ENCODE measurements at regions not wholly inside any gene's neighbourhood (a gene's known extent, or its start where the extent isn't known, plus 50 kb on each side); places are given as distances from the start of the nearest gene placed in this dataset.
"Not testable (repeated sequence)": the region's sequence is repeated elsewhere in the genome, so short reads cannot be mapped to it uniquely, and the experiment has no call there.

DNA sequence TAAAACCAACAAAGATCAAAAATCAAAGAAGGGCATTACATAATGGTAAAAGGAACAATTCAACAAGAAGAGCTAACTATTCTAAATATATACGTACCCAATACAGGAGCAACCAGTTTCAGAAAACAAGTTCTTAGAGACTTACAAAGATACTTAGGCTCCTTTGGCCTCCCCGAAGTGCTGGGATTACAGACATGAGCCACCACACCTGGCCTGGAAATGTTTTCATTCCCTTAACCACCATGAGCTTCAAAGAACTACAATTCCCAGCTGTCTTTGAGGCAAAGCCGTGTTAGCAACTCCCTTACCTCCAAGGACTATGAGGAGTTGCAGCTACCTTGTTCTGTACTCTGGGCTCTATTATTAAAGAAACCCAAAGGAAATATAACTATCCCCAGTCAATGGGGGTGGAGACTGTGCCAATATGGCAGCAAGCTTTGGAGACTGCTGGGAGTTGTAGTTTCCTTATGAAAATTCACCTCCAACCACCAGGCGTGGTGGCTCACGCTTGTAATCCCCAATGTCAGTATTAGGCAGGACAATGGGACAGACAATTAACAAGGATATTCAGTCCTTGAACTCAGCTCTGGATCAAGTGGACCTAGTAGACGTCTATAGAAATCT lies 893.9 kb downstream of the SLC6A15 start:
- DNase-seq, result not testable (repeated sequence)

DNA sequence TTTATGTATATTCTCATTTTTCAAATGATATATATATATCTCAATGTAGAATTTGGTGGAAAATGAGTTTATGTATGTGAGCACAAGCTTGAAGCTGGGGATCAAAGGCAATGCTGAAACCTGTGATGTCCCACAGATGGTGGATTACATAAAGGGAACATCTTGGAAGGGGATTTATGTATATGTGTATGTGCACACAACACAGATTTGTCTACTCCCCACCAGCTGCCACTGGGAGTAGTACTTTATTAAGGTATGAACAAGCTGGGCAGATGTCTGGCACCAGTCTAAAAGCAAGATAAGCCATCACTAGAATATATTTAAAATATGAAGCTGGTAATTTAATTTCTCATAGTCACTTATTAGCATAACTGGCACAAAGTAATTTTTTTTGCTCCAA lies 895.6 kb downstream of the SLC6A15 start:
- DNase-seq, result no peak

- DNase-seq, result no peak
Measured at GRCh38 chr12:83997423-83997822, 915.2 kb downstream of the SLC6A15 start.

- no peak for DNase-seq
Measured at GRCh38 chr12:83996671-83997070, 915.9 kb downstream of the SLC6A15 start.

DNA sequence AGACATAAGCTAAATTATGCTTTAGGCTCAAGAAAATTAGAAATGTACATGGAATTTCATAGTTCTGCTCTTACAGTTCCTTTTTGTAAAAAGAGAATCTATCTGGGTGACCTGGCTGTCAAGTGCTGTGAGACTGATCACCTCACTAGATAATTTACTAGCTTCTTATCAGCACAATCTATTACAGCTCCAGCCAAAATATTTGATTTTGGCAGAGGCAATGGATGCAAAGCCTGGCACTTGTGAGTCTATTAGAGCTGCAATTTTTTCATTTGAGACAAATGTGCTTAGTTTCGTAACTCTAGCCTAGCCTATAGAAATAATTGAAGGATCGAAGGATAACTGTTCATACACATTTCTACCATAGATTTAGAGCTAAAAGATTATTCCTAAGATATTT lies 927.5 kb downstream of the SLC6A15 start:
- DNase-seq, result no peak

DNA sequence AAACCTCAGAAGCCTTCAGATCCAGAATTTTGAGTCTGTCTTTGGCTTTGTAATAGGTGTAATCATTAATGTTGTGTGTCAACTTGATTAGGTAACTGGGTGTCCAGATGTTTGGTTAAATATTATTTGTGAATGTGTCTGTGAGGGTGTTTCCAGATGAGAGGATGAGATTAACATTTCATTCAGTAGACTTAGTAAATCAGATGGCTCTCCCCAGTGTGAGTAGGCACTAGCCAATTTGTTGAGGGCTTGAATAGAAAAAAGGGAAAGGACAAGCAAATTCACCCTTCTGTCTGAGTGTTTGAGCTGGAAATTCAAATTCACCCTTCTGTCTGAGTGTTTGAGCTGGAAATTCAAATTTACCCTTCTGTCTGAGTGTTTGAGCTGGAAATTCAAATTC lies 932.2 kb downstream of the SLC6A15 start:
- no peak for DNase-seq

GRCh38 chr12:83979785-83980184 lies 932.8 kb downstream of the SLC6A15 start:
- no peak for DNase-seq

- DNase-seq, result no peak
Measured at GRCh38 chr12:83971781-83972180, 940.8 kb downstream of the SLC6A15 start.

GRCh38 chr12:83960767-83961166 lies 951.8 kb downstream of the SLC6A15 start:
- DNase-seq, result no peak

- no peak for DNase-seq
Measured at GRCh38 chr12:83958997-83959396, 953.6 kb downstream of the SLC6A15 start.

DNA sequence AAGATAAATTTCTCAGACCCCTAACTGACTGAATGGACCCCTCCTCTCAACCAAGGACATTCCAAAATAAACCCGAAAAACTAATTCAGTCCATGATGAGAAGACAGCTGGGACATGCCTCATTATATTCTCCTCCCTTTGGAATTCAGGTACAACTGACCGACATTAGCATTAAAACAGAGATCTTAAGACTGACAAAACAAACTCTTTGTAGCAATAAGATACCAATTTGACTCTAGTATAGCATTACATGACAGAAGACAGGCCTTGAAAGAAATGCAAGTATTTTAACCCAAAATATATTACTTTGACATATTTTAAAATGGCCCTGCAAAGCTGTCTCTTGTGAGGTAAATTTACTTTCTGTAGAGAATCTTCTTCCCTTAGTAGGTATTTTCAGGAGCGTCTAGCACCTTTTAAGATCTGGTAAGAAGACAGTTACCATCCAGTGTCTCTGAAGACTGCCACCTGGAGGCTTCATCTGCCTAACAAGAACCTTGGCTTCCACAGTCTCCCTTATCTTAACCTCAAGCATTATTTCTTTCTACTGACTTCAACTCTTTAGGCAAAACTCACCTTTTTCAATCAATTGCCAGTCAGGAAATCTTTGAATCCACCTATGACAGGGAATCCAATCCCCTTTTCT lies 957.5 kb downstream of the SLC6A15 start:
- no peak for DNase-seq

DNA sequence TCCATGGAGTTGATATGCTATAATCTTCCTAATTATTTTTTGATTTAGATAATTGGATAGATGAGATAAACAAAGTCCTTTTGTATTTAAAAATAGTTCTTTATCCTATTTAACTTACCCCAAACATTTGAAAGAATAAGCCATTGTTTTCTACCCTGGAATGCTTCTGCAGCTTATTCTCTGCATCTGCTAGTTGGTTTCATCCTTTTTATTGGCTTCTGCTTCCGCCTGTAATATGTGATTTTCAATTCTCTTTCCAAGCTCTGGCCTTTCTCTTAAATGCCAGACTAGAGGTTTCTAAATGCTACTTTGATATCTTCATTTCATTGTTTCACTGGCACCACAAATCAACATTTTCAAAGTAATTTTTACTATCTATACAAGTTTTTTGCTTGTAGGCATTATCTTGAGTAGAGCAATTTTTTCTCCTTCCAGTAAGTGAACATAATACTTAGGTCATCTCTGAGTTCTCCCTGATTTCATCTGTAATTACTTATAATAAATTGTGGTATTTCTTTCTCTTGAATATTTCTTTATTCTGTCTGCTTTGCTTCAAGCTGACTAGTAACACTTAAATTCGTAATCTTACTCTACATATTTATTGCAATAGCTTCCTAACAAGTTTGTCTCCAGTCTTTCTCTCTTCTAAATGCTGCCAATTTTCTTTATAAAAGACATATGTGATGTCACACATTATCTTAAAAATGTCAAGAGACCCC lies 958.4 kb downstream of the SLC6A15 start:
- DNase-seq, result no peak

DNA sequence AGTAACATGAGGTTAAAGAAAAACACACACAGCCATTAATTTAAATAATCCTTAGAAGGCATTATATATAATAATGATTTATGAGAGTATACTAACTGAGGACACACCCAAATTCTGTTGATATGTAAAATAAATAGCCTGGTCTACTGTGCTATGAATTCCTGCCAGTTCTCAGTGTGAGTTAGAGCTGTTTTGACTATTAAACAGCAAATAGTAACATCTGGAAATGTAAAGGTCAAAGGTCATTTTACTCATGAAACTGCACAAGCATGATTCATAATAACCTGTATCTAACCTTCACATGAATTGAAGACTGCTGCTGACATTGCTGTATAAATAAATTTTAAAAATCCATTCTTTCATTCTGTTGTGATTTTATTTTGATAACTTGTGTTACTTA lies 966.7 kb downstream of the SLC6A15 start:
- DNase-seq, result no peak

GRCh38 chr12:83939718-83940117 lies 972.9 kb downstream of the SLC6A15 start:
- DNase-seq, result no peak

DNA sequence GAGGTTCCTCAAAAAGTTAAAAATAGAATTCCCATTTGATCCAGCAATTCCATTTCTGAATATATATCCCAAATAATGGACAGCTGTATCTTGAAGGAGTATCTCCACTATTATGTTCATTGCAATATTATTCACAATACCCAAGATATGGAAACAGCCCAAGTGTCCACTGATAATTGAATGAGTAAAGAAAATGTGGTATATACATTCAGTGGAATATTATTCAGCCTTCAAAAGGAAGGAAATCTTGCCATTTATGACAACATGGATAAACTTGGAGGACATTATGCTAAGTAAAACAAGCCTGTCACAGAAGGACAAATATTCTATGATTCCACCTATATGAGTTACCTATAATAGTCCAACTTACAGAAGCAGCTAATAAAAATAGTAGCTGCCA lies 979.0 kb downstream of the SLC6A15 start:
- no peak for DNase-seq

- DNase-seq, result no peak
Measured at GRCh38 chr12:83932011-83932410, 980.6 kb downstream of the SLC6A15 start.

DNA sequence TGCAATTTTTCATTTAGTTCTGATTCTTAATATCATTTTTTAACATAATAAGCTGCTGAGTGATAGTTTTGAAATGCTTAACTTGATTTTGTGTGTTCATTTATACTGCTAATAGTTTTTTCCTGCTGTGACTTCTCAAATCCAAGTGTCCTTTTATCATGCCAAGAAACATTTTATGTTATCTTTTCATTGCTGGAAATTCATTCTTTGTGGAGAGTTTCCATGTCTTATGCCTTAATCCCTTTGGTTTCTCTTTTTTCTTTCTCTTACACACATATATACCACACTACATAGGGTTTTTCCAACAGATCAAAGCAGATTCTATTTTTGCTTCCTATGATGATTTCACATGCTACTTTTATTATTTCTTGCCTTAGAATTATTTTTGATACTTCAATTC lies 981.1 kb downstream of the SLC6A15 start:
- no peak for DNase-seq

DNA sequence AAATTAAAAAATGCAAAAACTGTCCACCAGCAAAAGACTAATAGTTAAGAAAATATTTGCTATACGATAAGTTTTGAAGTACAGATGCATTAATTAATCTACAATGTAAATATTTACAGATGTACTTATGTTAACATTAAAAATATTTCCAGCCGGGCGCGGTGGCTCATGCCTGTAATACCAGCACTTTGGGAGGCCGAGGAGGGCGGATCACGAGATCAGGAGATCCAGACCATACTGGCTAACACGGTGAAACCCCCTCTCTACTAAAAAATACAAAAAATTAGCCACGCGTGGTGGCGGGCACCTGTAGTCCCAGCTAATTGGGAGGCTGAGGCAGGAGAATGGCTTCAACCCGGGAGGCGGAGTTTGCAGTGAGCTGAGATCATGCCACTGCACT lies 982.8 kb downstream of the SLC6A15 start:
- not testable (repeated sequence) for DNase-seq

GRCh38 chr12:83920821-83921547 lies 991.6 kb downstream of the SLC6A15 start:
- DNase-seq, result no peak

- DNase-seq, result no peak
Measured at GRCh38 chr12:83919081-83919480, 993.5 kb downstream of the SLC6A15 start.

- DNase-seq, result no peak
Measured at GRCh38 chr12:83904175-83904574, 1008.4 kb downstream of the SLC6A15 start.

- no peak for DNase-seq
Measured at GRCh38 chr12:83896416-83896815, 1016.2 kb downstream of the SLC6A15 start.

GRCh38 chr12:83893101-83893500 lies 1019.5 kb downstream of the SLC6A15 start:
- no peak for DNase-seq

- no peak for DNase-seq
Measured at GRCh38 chr12:83889745-83890144, 1022.9 kb downstream of the SLC6A15 start.

Measured in hematopoietic multipotent progenitor cell treated with erythropoietin and hydrocortisone succinate and interleukin-3 and kit ligand, for 8 days (in vitro differentiated cells).